HL-60 (cell line): ENCODE measurements at regions not wholly inside any gene's neighbourhood (a gene's known extent, or its start where the extent isn't known, plus 50 kb on each side); places are given as distances from the start of the nearest gene placed in this dataset.

Experiments
- DNase-seq, 2 experiments: peaks; one replicate each; pipeline ENCODE4 v3.0.0-alpha.2; 2010 to 2020; ENCODE audit warnings: low read depth in 1 of 2, low spot score in 1 of 2
- H3K27ac ChIP-seq: fragments of 250-450 bp; sonication (Bioruptor Pico); replicated peaks from 2 replicates; pipeline ENCODE4 v1.5.1; 2020; ENCODE audit warnings: mild to moderate bottlenecking, moderate library complexity
- H3K27me3 ChIP-seq: fragments of 250-450 bp; sonication (Bioruptor Pico); 2 replicates; pipeline ENCODE4 v1.5.1; 2021; ENCODE audit warnings: mild to moderate bottlenecking, moderate library complexity; ENCODE audit not compliant: insufficient read depth, poor library complexity, severe bottlenecking
- H3K4me3 ChIP-seq: replicated peaks from 2 replicates; pipeline ENCODE4 v1.5.1; 2011; ENCODE audit warnings: mild to moderate bottlenecking, control low read depth, low read length; ENCODE audit not compliant: insufficient read depth
- CTCF ChIP-seq: IDR thresholded peaks from one replicate; pipeline ENCODE4 v1.5.1; 2011; ENCODE audit warnings: low read length, control low read depth, inconsistent platforms; ENCODE audit not compliant: insufficient read depth
- GABPA ChIP-seq: IDR thresholded peaks from 2 replicates; pipeline ENCODE4 v1.6.1; 2012; ENCODE audit warnings: low read depth
- POLR2AphosphoS5 ChIP-seq: IDR thresholded peaks from 2 replicates; pipeline ENCODE4 v1.6.1; 2012; ENCODE audit warnings: low read depth
- REST ChIP-seq: IDR thresholded peaks from 2 replicates; pipeline ENCODE4 v1.6.1; 2012; ENCODE audit warnings: low read depth; ENCODE audit not compliant: insufficient replicate concordance
- SPI1 ChIP-seq: IDR thresholded peaks from 2 replicates; pipeline ENCODE4 v1.6.1; 2012; ENCODE audit warnings: low read depth, mild to moderate bottlenecking, borderline replicate concordance

- Histone ChIP-seq H3K4me3 (no peak overlapping the region), H3K27me3 (no peaks in the 10 kb centered on the region), H3K27ac (no peak overlapping the region)
- TF ChIP-seq POLR2AphosphoS5: no peak
- no peak for TF ChIP-seq CTCF
- TF ChIP-seq REST: no peak
- no peak for TF ChIP-seq GABPA
- no peak for TF ChIP-seq SPI1
- DNase-seq: no peak
Measured at GRCh38 chr21:29473808-29474207, 175.1 kb downstream of the BACH1 start.

GRCh38 chr21:29475329-29475728, 176.6 kb downstream of the BACH1 start:
- TF ChIP-seq REST (no peak), SPI1 (no peak), GABPA (no peak), CTCF (no peak)
- DNase-seq: no peak
- H3K4me3 ChIP-seq: no peak overlapping the region

GRCh38 chr21:29477347-29477746, 178.6 kb downstream of the BACH1 start:
- Histone ChIP-seq H3K27me3 (no peaks in the 10 kb centered on the region), H3K4me3 (no peak overlapping the region), H3K27ac (no peak overlapping the region)
- DNase-seq: no peak
- TF ChIP-seq CTCF (no peak), REST (no peak), GABPA (no peak), SPI1 (no peak)

More at GRCh38 chr21:29475329-29475728, 176.6 kb downstream of the BACH1 start:
- no peaks in the 10 kb centered on the region for H3K27me3 ChIP-seq
- no peak overlapping the region for H3K27ac ChIP-seq
